ENCODE measurements at regions not wholly inside any gene's neighbourhood (a gene's known extent, or its start where the extent isn't known, plus 50 kb on each side); places are given as distances from the start of the nearest gene placed in this dataset.

GRCh38 chr5:142378737-142379634, 54.2 kb upstream of the SPRY4 start:
- TF ChIP-seq, protein P1, sequence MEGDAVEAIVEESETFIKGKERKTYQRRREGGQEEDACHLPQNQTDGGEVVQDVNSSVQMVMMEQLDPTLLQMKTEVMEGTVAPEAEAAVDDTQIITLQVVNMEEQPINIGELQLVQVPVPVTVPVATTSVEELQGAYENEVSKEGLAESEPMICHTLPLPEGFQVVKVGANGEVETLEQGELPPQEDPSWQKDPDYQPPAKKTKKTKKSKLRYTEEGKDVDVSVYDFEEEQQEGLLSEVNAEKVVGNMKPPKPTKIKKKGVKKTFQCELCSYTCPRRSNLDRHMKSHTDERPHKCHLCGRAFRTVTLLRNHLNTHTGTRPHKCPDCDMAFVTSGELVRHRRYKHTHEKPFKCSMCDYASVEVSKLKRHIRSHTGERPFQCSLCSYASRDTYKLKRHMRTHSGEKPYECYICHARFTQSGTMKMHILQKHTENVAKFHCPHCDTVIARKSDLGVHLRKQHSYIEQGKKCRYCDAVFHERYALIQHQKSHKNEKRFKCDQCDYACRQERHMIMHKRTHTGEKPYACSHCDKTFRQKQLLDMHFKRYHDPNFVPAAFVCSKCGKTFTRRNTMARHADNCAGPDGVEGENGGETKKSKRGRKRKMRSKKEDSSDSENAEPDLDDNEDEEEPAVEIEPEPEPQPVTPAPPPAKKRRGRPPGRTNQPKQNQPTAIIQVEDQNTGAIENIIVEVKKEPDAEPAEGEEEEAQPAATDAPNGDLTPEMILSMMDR (IDR thresholded peaks at IDR 0.05; ENCODE audit: extremely low read depth in 1 of 2, insufficient read depth in 1 of 2, low read depth in 1 of 2, low read length in 2 of 2) = no peak
- TF ChIP-seq POLR2A (IDR thresholded peaks at IDR 0.05; ENCODE audit: low read depth, low read length) (no peak), GATA2 (IDR thresholded peaks at IDR 0.05; ENCODE audit: insufficient read depth, insufficient read length, low read depth, low read length) (no peak), POLR2AphosphoS5 (IDR thresholded peaks at IDR 0.05; ENCODE audit: insufficient read depth, low read depth, low read length) (no peak), JUN (IDR thresholded peaks at IDR 0.05; ENCODE audit: borderline replicate concordance, insufficient read depth, insufficient read length, low read depth) (no peak), EZH2 (IDR thresholded peaks at IDR 0.05; ENCODE audit: borderline replicate concordance, low read depth, low read length, severe bottlenecking) (no peak), FOS (IDR thresholded peaks at IDR 0.05; ENCODE audit: borderline replicate concordance, insufficient read depth, low read length) (no peak)
- TF ChIP-seq, protein P2, sequence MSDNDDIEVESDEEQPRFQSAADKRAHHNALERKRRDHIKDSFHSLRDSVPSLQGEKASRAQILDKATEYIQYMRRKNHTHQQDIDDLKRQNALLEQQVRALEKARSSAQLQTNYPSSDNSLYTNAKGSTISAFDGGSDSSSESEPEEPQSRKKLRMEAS (IDR thresholded peaks at IDR 0.05; ENCODE audit: insufficient read depth, insufficient read length) = no peak
- intact Hi-C loops (cut with micrococcal nuclease) = no loop called here
- Histone ChIP-seq H3K9ac (replicated peaks; ENCODE audit: extremely low read depth, insufficient read depth, low read length) (no peak overlapping the region), H3K79me2 (ENCODE audit: control insufficient read depth, insufficient read depth, low read length) (no peaks in the 10 kb centered on the region), H3K4me3 (replicated peaks in 1 of 3; ENCODE audit: insufficient read depth in 1 of 3, low read depth in 1 of 3, low read length in 3 of 3) (no peak overlapping the region), H3K27ac (ENCODE audit: insufficient read depth, low read depth, low read length) (no peak overlapping the region), H3K4me2 (ENCODE audit: insufficient read depth, low read length) (no peak overlapping the region), H3K9me1 (replicated peaks; ENCODE audit: control insufficient read depth, extremely low read depth, insufficient read depth, low read length) (no peaks in the 10 kb centered on the region), H3K36me3 (ENCODE audit: control insufficient read depth in 2 of 2, extremely low read depth in 1 of 2, insufficient read depth in 2 of 2, low read length in 2 of 2) (no peaks in the 10 kb centered on the region), H2AFZ (ENCODE audit: low read depth, low read length) (no peak overlapping the region), H3K27me3 (ENCODE audit: control insufficient read depth in 2 of 2, insufficient read depth in 2 of 2, low read length in 2 of 2) (no peaks in the 10 kb centered on the region), H3K4me1 (ENCODE audit: control insufficient read depth, extremely low read depth, insufficient read depth, low read length) (no peaks in the 10 kb centered on the region), H3K9me3 (replicated peaks; ENCODE audit: control insufficient read depth, insufficient read depth, low read length) (no peaks in the 10 kb centered on the region), H4K20me1 (replicated peaks; ENCODE audit: control insufficient read depth, extremely low read depth, insufficient read depth, low read length) (no peaks in the 10 kb centered on the region)
- DNase-seq (ENCODE audit: low read depth, low spot score) (no peak), FAIRE-seq (no peak)
- no TSS peak for BruUV-seq (replicated peaks)
- ChIA-PET CTCF (no interaction called here), POLR2A (no interaction called here)
- dilution Hi-C loops (cut with MboI; ENCODE audit: extremely low pct_ligation_motif_present, low sequenced_read_pairs) = no loop called here
